ENCODE measurements at regions not wholly inside any gene's neighbourhood (a gene's known extent, or its start where the extent isn't known, plus 50 kb on each side); places are given as distances from the start of the nearest gene placed in this dataset.
"Not testable (repeated sequence)": the region's sequence is repeated elsewhere in the genome, so short reads cannot be mapped to it uniquely, and the experiment has no call there.

GRCh38 chr5:128798871-128799270 lies 166.4 kb upstream of the SLC27A6 start:
- DNase-seq (ENCODE audit: low spot score): no peak

- no peak for DNase-seq (ENCODE audit: low spot score)
Measured at GRCh38 chr5:128799945-128800344, 165.3 kb upstream of the SLC27A6 start.

- DNase-seq (ENCODE audit: low spot score): no peak
Measured at GRCh38 chr5:128800377-128800776, 164.9 kb upstream of the SLC27A6 start.

- DNase-seq (ENCODE audit: low spot score): no peak
Measured at GRCh38 chr5:128813317-128814070, 151.8 kb upstream of the SLC27A6 start.

GRCh38 chr5:128815201-128815600 lies 150.1 kb upstream of the SLC27A6 start:
- DNase-seq (ENCODE audit: low spot score): no peak

GRCh38 chr5:128825826-128826225 lies 139.5 kb upstream of the SLC27A6 start:
- no peak for DNase-seq (ENCODE audit: low spot score)

- no peak for DNase-seq (ENCODE audit: low spot score)
Measured at GRCh38 chr5:128826275-128826674, 139.0 kb upstream of the SLC27A6 start.

- no peak for DNase-seq (ENCODE audit: low spot score)
Measured at GRCh38 chr5:128836571-128836970, 128.7 kb upstream of the SLC27A6 start.

- no peak for DNase-seq (ENCODE audit: low spot score)
Measured at GRCh38 chr5:128838623-128839022, 126.7 kb upstream of the SLC27A6 start.

- no peak for DNase-seq (ENCODE audit: low spot score)
Measured at GRCh38 chr5:128842241-128842640, 123.0 kb upstream of the SLC27A6 start.

- no peak for DNase-seq (ENCODE audit: low spot score)
Measured at GRCh38 chr5:128844354-128844923, 120.8 kb upstream of the SLC27A6 start.

- no peak for DNase-seq (ENCODE audit: low spot score)
Measured at GRCh38 chr5:128850049-128850448, 115.2 kb upstream of the SLC27A6 start.

- no peak for DNase-seq (ENCODE audit: low spot score)
Measured at GRCh38 chr5:128854931-128855330, 110.4 kb upstream of the SLC27A6 start.

GRCh38 chr5:128857076-128857677 lies 108.1 kb upstream of the SLC27A6 start:
- DNase-seq (ENCODE audit: low spot score): no peak

GRCh38 chr5:128858995-128859394 lies 106.3 kb upstream of the SLC27A6 start:
- DNase-seq (ENCODE audit: low spot score): no peak

- DNase-seq (ENCODE audit: low spot score): not testable (repeated sequence)
Measured at GRCh38 chr5:128861155-128861554, 104.1 kb upstream of the SLC27A6 start.

- no peak for DNase-seq (ENCODE audit: low spot score)
Measured at GRCh38 chr5:128869970-128870369, 95.3 kb upstream of the SLC27A6 start.

GRCh38 chr5:128870373-128870772 lies 94.9 kb upstream of the SLC27A6 start:
- DNase-seq (ENCODE audit: low spot score): no peak

- no peak for DNase-seq (ENCODE audit: low spot score)
Measured at GRCh38 chr5:128870923-128871322, 94.4 kb upstream of the SLC27A6 start.

- DNase-seq (ENCODE audit: low spot score): no peak
Measured at GRCh38 chr5:128876569-128877382, 88.5 kb upstream of the SLC27A6 start.

GRCh38 chr5:128877476-128877875 lies 87.8 kb upstream of the SLC27A6 start:
- DNase-seq (ENCODE audit: low spot score): no peak

- DNase-seq (ENCODE audit: low spot score): no peak
Measured at GRCh38 chr5:128881502-128882018, 83.7 kb upstream of the SLC27A6 start.

All from ureter (tissue), 1 donor.